ELR (cell line): ENCODE measurements at regions not wholly inside any gene's neighbourhood (a gene's known extent, or its start where the extent isn't known, plus 50 kb on each side); places are given as distances from the start of the nearest gene placed in this dataset.

Experiments used
- DNase-seq: peaks from one replicate; pipeline ENCODE4 v3.0.0-alpha.2; 2015; ENCODE audit warnings: low read depth

DNA sequence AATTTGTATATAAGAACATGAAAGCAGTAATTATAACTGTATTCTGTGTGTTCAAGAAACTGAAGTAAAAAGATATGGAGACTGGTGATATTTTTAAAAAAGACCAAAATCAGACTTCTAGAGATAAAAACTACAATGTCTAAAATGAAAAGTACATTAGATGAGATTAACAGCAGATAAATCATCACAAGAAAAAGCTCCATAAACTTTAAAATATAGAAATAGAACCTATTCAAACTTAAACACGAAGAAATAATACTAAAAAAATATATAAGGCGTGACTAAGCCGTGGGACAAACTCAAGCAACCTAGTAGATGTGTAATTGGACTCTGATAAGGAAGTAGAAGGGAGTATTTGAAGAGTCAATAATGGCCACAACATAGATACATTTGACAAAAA, 189.1 kb upstream of the ZMIZ1 start:
- DNase-seq = no peak

- no peak for DNase-seq
Observed at GRCh38 chr10:78886129-78886528, 182.6 kb upstream of the ZMIZ1 start.

- DNase-seq = no peak
Observed at GRCh38 chr10:78889536-78890063, 179.2 kb upstream of the ZMIZ1 start.

DNA sequence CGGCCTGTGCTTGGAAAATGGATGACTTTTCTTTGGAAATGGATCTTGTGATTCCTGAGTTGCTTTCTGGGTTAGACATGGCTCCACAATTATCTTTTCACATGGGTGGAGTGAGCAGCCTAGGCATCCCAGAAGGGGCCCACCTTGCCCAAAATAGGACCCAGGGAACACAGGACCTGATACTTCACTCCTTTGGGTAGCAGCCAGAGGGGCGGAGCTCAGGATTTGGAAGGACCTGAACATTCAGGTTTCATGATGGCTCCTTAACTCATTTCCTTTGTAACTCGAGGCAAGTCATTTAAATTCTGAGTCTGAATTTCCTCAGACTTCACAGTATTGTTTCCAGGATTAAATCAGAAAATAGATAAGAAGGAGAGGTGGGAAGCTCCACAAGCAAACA, 178.3 kb upstream of the ZMIZ1 start:
- no peak for DNase-seq

GRCh38 chr10:78891741-78892140, 177.0 kb upstream of the ZMIZ1 start:
- DNase-seq = no peak

DNA sequence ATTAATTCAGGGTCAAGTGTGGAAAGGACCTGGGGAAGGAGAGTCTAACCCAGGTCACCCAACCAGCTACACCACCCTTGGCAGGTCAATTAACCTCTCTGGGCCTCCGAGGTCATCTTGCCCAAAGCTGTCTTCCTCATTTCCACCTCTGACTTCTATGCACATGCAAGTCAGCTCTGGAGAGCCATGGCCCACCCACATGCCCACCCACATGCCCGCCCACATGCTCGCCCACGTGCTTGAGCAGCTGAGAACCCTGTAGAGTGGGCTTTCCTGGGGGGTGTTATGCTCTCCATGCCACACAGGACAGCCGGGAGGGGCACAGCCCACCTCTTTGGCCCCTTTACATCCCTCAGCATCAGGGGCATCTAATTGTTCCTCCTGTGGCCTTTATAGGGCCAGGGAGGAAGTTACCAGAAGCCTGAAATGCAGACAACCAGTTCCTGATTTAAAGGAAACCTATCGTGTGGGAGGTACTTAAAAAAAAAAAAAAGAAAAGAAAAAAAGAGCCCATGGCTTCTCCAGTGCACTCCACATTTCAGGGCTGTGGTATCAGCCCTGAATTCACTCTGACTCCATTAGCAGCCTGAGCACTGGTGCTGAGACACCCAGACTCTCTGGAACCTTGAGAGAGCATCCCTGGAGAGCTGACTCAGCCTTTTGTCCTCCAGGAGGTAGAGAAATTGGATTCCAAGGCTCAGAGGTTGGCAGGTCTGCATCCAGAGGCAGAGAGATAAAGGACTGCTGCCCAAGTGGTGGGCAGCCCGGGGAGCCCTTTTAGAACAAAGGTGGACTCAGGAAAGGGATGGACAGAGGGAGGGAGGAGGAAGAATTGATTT, 176.2 kb upstream of the ZMIZ1 start:
- no peak for DNase-seq

DNA sequence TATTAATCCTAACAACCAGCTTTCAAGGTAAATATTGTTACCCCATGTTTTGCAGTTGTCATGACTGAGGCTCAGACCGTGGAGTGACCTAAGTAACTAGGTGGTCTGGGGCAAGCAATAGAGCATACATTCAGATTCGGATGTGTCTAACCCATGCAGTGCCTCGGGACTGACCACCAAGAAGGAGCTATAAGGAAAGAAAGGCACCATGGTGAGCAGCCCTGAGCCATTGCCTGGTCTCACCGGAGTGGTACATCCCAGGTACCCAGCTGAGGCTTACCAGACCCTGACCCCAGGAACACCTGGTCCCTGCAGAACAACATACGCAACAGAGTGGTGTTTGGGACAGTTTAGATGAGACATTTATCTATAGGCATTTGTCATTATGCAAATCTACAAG, 175.5 kb upstream of the ZMIZ1 start:
- DNase-seq = no peak

DNA sequence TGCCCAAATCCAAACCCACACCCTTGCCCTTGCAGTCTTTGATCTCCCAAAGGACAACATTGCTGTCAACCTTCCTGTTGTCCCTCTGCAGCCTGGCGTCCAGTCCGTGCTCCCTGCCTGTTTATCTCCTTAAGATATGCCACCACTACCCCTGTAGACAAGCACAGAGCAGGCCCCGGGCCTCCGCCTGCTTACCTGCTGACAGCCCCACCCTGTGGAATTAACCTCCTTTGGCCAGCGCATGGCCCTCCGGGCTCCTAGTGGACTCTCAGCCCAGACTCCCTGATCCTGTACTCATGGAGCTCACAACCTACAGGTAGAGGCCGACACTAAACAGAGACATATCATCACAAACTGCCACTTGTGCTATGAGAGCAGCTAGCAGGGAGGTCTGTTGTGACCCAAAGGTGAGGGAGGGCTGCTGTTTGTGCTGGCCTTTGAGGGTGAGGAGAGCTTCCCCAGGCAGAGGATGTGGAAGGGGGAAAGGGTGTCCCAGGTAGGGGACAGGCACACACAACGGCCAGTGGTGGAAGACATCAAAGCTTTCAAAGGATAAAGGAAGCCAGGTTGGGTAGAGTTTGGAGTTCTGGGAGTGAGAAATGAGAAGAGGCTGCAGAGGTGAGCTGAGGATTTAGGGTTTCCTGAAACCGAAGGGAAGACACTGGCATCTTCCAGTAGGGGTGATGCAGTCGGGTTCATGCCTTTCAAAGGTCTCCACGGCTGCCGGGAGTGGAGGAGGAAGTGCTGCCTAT, 174.5 kb upstream of the ZMIZ1 start:
- no peak for DNase-seq

- no peak for DNase-seq
Observed at GRCh38 chr10:78894841-78895195, 173.9 kb upstream of the ZMIZ1 start.

DNA sequence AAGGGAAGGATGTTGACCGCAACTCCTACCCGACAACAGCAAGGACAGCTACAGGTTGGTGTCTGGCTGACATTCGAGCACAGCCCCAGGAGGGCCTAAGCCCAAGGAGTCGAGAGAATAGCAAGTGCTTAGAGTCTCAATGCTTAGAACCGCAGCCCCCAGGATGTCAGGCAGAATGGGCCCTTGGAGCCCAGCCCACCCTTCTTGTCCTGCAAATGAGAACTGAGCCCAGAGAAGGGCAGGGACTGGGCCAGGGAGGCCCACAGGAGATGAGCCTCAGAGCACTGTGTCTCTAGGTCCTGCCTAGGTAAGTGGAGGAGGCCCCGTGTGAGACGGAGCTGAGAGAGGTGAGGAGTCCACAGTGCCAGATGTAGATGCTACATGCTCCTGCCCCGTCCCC, 173.3 kb upstream of the ZMIZ1 start:
- no peak for DNase-seq

DNA sequence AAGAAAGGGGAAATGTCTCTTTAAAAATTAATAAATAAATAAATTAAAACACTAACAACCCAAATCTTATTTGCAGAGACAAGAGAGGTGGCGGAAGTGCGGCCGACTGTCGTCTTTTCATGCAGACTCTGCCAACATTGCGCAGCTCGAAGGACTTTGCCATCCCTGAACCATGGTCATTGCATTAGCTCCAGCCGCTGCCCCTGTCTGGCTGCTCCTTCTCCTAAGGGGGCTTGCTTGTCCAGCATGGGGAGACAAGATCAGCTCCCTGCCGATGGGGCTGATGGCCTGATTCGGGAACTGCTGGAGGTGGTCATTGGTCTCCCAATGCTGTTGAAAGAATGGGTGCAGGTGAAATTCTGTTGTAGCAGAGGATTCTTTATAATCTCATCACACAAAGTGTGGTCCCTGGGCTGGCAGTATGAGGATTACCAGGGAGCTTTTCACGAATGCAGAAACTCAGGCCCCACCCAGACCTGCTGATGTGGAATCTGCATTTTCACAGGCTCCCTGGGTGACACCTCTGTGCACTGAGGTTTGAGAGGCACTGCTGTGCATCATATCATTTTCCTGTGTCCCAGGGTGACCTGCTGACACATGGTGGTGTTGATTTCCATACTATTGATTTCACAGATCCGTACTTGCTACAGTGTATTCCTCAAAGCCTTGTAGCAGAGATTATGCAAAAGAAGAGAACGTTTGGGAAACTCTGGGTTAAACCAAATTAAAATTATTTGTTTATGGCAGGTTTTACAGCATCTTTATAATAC, 172.4 kb upstream of the ZMIZ1 start:
- no peak for DNase-seq

GRCh38 chr10:78898341-78899097, 170.2 kb upstream of the ZMIZ1 start:
- no peak for DNase-seq

GRCh38 chr10:78899098-78899754, 169.5 kb upstream of the ZMIZ1 start:
- DNase-seq = no peak

DNA sequence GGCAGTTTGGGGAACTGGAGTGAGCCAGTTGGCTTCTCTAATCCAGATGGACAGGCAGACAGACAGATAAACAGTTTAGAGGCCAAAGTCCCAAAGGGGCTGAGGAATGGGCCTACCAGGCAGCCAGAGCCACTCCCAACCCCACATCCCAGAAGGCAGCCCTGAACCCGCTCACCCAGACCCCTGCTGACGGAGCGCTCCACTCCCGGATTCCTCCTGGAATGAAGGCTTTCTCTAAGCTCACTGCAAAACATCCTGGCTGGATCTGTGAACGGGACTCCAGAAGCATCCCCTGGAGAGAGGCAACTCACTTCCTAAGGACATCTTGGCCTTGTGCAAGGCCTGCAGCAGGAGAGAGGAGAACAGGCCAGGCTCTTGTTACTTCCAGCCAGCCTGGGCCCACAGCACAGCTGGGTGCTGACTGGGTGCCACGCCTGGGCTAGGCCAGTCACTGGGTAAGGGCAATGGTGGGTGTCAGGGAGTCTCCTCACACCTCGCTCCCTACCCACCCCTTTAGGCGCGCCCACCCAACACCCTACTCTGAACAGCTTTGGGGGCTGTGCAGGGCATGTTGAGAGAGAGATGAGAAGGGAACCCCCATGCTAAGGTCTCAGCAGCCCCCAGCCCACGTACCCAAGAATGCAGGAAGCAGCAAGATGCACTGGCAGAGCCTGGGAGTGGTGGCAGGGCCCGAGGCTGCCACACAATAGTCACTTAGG, 168.6 kb upstream of the ZMIZ1 start:
- no peak for DNase-seq

DNA sequence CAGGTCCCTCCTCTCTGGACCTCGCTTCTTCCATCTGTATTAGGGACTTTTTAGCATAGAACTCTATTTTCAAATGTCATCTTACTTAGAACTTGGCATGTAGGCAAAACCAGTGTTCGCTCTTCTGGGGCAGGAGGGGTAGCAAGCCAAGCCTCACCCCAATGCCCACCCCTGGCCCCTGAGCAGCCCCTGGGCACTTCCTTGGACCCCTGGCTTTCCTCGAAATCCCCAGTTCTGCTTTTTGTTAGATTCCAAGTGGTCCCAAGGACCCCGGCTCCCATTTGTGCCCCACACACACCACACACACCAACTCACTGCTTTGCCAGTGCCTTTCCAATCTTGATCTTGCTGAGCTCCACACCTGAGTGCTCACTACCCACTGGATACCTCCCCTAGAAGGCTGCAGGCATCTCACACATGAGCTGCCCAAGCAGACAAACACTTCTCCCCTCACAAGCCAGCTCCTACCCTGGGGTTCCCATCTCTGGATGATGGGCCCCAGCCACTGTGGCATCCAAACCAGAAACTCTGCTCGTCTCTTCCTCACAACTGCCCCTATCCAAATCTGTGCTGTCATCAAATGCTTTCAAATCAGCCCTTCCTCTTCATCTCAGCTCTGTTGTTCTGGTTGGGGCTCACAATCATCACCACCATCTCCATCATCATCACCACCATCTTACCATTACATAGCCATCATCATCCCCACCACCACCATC, 167.9 kb upstream of the ZMIZ1 start:
- DNase-seq = no peak

DNA sequence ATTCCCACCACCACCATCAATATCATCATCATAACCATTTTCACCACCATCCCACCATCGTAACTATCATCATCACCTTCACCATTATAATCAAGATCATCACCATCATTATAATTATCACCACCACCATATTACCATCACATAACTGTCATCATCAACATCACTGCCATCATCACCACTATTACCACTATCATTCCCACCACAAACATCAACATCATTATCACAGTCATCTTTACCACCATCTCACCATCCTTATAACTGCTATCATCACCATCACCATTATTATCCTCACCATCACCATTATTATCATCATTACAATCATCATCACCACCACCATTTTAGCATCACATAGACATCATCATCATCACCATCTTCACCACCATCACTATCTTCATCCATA, 167.1 kb upstream of the ZMIZ1 start:
- no peak for DNase-seq

GRCh38 chr10:78902815-78903214, 166.0 kb upstream of the ZMIZ1 start:
- DNase-seq = no peak

GRCh38 chr10:78903341-78903940, 165.3 kb upstream of the ZMIZ1 start:
- no peak for DNase-seq

- DNase-seq = no peak
Observed at GRCh38 chr10:78904196-78904595, 164.6 kb upstream of the ZMIZ1 start.
